ENCODE measurements at regions not wholly inside any gene's neighbourhood (a gene's known extent, or its start where the extent isn't known, plus 50 kb on each side); places are given as distances from the start of the nearest gene placed in this dataset.
"Not testable (repeated sequence)": the region's sequence is repeated elsewhere in the genome, so short reads cannot be mapped to it uniquely, and the experiment has no call there.

DNA sequence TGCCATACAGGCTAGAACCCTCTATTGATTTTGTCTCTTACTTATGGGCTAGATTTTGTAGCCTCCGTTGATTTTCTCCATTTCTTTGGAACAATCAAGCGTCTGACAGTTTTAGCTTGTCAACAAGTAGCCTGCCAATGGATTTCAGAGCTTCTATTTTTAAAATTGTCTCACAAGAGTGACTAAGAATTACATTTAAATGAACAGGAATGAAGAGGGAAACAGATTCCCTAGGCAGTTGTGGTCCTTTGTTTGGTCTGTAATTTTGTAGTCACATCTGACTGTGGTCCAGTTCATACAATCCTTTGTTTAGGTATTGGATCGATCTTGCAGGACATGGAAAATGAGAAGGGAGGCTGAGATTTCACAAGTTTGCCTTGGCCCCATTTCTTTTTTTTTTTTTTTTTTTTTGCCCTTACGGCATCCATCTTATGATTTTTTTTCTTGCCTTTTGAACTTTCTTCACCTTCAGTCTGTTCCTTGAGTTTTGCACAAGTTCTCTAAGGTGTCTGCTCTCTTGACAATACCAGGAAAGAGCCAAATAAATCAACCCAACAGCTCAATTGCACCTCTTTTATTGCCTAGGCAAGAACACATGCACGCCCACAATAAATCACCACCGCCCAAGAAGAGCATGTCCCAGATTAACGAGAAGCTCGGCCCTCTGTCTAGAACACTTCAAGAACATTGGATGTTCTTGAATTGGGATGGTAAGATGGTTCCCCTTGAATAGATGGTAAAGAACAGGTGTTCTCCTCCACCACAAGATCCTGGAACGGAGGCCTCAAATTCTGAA, 86.5 kb upstream of the EGFL6 start:
- Histone ChIP-seq H3K4me3 (ENCODE audit: control insufficient read depth in 1 of 2, extremely low read depth in 1 of 2, low read length in 1 of 2) (no peak overlapping the region), H3K27me3 (replicated peaks in 1 of 2; ENCODE audit: control insufficient read depth in 2 of 2, extremely low read depth in 1 of 2, insufficient read depth in 2 of 2, low read length in 1 of 2) (no peaks in the 10 kb centered on the region), H3K9me3 (no peaks in the 10 kb centered on the region), H3K36me3 (ENCODE audit: control insufficient read depth in 2 of 2, extremely low read depth in 1 of 2, insufficient read depth in 1 of 2, low read length in 1 of 2) (no peaks in the 10 kb centered on the region), H3K27ac (ENCODE audit: low read length) (peak overlapping the region; percentile 31), H3K4me1 (ENCODE audit: control insufficient read depth in 1 of 2, extremely low read depth in 1 of 2, insufficient read depth in 2 of 2, low read length in 2 of 2) (peaks cover 5 to 22% of the 10 kb centered on the region in 2 experiments)
- H3K9me3 Mint-ChIP-seq, result no peaks in the 10 kb centered on the region
- DNase-seq (no peak), ATAC-seq (replicated peaks in 1 of 4) (no peak)
- H3K27me3 Mint-ChIP-seq, result peaks cover 0 to 53% of the 10 kb centered on the region in 2 donors
- no peak overlapping the region for H3K4me3 Mint-ChIP-seq
- ChIA-PET POLR2A (interaction anchor here in 1 of 2 donors (0.7 kb wide), 1 partner anchor 370 kb away, joined by 10 read pairs; no protein-coding TSS in a partner anchor), CTCF (interaction anchor here (0.5 to 4.0 kb wide), 4 partner anchors 160 to 537 kb away, joined by 4 to 22 read pairs (median 8); no protein-coding TSS in a partner anchor)
- WGBS (ENCODE audit: insufficient coverage), result no CpG with 5 or more reads among the region's 9 CpGs
- peaks cover 15 to 42% (median 26%) of the 10 kb centered on the region in 3 donors for H3K4me1 Mint-ChIP-seq
- H3K27ac Mint-ChIP-seq, result no peak overlapping the region
- no peaks in the 10 kb centered on the region for H3K36me3 Mint-ChIP-seq

- CTCF ChIA-PET, result interaction anchor here in 1 of 2 donors (1.1 kb wide), 1 partner anchor 535 kb away, joined by 3 read pairs; no protein-coding TSS in a partner anchor
- H3K27ac Mint-ChIP-seq; H3K9me3 Mint-ChIP-seq; H3K36me3 ChIP-seq (ENCODE audit: control insufficient read depth in 2 of 2, extremely low read depth in 1 of 2, insufficient read depth in 1 of 2, low read length in 1 of 2); H3K4me3 Mint-ChIP-seq; DNase-seq; H3K9me3 ChIP-seq; H3K4me3 ChIP-seq (ENCODE audit: control insufficient read depth in 1 of 2, extremely low read depth in 1 of 2, low read length in 1 of 2); POLR2A ChIA-PET; H3K36me3 Mint-ChIP-seq; H3K27ac ChIP-seq (ENCODE audit: low read length); H3K27me3 ChIP-seq (replicated peaks in 1 of 2; ENCODE audit: control insufficient read depth in 2 of 2, extremely low read depth in 1 of 2, insufficient read depth in 2 of 2, low read length in 1 of 2); ATAC-seq (replicated peaks in 1 of 4): not testable (repeated sequence)
- peaks cover 0 to 14% of the 10 kb centered on the region in 2 experiments for H3K4me1 ChIP-seq (ENCODE audit: control insufficient read depth in 1 of 2, extremely low read depth in 1 of 2, insufficient read depth in 2 of 2, low read length in 2 of 2)
- Mint-ChIP-seq H3K27me3 (peaks cover 0 to 51% of the 10 kb centered on the region in 2 donors), H3K4me1 (peaks cover 8 to 23% (median 9%) of the 10 kb centered on the region in 3 donors)
- no CpG with 5 or more reads among the region's 2 CpGs for WGBS (ENCODE audit: insufficient coverage)
These were observed 88.6 kb upstream of the EGFL6 start for GRCh38 chrX:13480780-13481179.

GRCh38 chrX:13479452-13479813, 90.0 kb upstream of the EGFL6 start:
- H3K27ac Mint-ChIP-seq, result no peak overlapping the region
- no peaks in the 10 kb centered on the region for H3K36me3 Mint-ChIP-seq
- H3K36me3 ChIP-seq (ENCODE audit: control insufficient read depth in 2 of 2, extremely low read depth in 1 of 2, insufficient read depth in 1 of 2, low read length in 1 of 2), result no peaks in the 10 kb centered on the region
- H3K27me3 Mint-ChIP-seq, result peaks cover 0 to 48% of the 10 kb centered on the region in 2 donors
- no peak overlapping the region for H3K27ac ChIP-seq (ENCODE audit: low read length)
- ChIA-PET POLR2A (no interaction called here), CTCF (no interaction called here)
- ATAC-seq (replicated peaks in 1 of 4) (no peak), DNase-seq (no peak)
- no peaks in the 10 kb centered on the region for H3K9me3 Mint-ChIP-seq
- no peak overlapping the region for H3K4me3 Mint-ChIP-seq
- H3K4me1 Mint-ChIP-seq, result peaks cover 2 to 19% (median 8%) of the 10 kb centered on the region in 3 donors
- peaks cover 2 to 14% of the 10 kb centered on the region in 2 experiments for H3K4me1 ChIP-seq (ENCODE audit: control insufficient read depth in 1 of 2, extremely low read depth in 1 of 2, insufficient read depth in 2 of 2, low read length in 2 of 2)
- WGBS (ENCODE audit: insufficient coverage), result no CpG with 5 or more reads among the region's 2 CpGs
- no peaks in the 10 kb centered on the region for H3K27me3 ChIP-seq (replicated peaks in 1 of 2; ENCODE audit: control insufficient read depth in 2 of 2, extremely low read depth in 1 of 2, insufficient read depth in 2 of 2, low read length in 1 of 2)
- no peak overlapping the region for H3K4me3 ChIP-seq (ENCODE audit: control insufficient read depth in 1 of 2, extremely low read depth in 1 of 2, low read length in 1 of 2)
- no peaks in the 10 kb centered on the region for H3K9me3 ChIP-seq

GRCh38 chrX:13478740-13479451, 90.5 kb upstream of the EGFL6 start:
- no peaks in the 10 kb centered on the region for H3K27me3 ChIP-seq (replicated peaks in 1 of 2; ENCODE audit: control insufficient read depth in 2 of 2, extremely low read depth in 1 of 2, insufficient read depth in 2 of 2, low read length in 1 of 2)
- H3K9me3 ChIP-seq, result no peaks in the 10 kb centered on the region
- H3K36me3 ChIP-seq (ENCODE audit: control insufficient read depth in 2 of 2, extremely low read depth in 1 of 2, insufficient read depth in 1 of 2, low read length in 1 of 2), result no peaks in the 10 kb centered on the region
- Mint-ChIP-seq H3K4me1 (peaks cover 8 to 19% (median 13%) of the 10 kb centered on the region in 3 donors), H3K36me3 (no peaks in the 10 kb centered on the region), H3K27me3 (peaks cover 0 to 44% of the 10 kb centered on the region in 2 donors), H3K9me3 (no peaks in the 10 kb centered on the region), H3K27ac (no peak overlapping the region), H3K4me3 (no peak overlapping the region)
- POLR2A ChIA-PET, result no interaction called here
- CTCF ChIA-PET, result interaction anchor here in 1 of 2 donors (1.3 kb wide), 1 partner anchor 9 kb away, joined by 3 read pairs; no protein-coding TSS in a partner anchor
- H3K27ac ChIP-seq (ENCODE audit: low read length), result no peak overlapping the region
- H3K4me1 ChIP-seq (ENCODE audit: control insufficient read depth in 1 of 2, extremely low read depth in 1 of 2, insufficient read depth in 2 of 2, low read length in 2 of 2), result peaks cover 4 to 9% of the 10 kb centered on the region in 2 experiments
- no peak overlapping the region for H3K4me3 ChIP-seq (ENCODE audit: control insufficient read depth in 1 of 2, extremely low read depth in 1 of 2, low read length in 1 of 2)
- ATAC-seq (replicated peaks in 1 of 4) (no peak), DNase-seq (no peak)
- no CpG with 5 or more reads among the region's 6 CpGs for WGBS (ENCODE audit: insufficient coverage)

DNA sequence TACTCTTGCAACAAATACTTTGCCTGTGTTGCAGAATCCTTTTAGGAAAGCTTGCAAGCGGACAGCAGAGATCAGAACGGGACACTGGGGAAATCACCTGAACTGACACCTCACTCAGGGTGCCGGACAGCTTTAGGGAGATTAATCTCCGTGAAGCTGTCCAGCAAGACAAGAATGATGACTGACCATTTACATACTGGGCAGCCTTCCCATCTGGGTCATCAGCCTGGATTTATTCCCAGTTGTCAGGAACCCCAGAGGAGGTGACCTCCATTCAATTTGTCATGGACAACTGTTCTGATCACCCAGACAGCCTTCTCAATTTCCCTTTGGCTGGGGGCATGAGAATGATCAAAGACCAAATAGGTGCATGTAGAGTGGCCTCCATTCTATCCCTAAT, 93.0 kb upstream of the EGFL6 start:
- Histone ChIP-seq H3K27me3 (replicated peaks in 1 of 2; ENCODE audit: control insufficient read depth in 2 of 2, extremely low read depth in 1 of 2, insufficient read depth in 2 of 2, low read length in 1 of 2) (no peaks in the 10 kb centered on the region), H3K36me3 (ENCODE audit: control insufficient read depth in 2 of 2, extremely low read depth in 1 of 2, insufficient read depth in 1 of 2, low read length in 1 of 2) (no peaks in the 10 kb centered on the region), H3K4me3 (ENCODE audit: control insufficient read depth in 1 of 2, extremely low read depth in 1 of 2, low read length in 1 of 2) (no peak overlapping the region), H3K9me3 (no peaks in the 10 kb centered on the region), H3K27ac (ENCODE audit: low read length) (no peak overlapping the region), H3K4me1 (ENCODE audit: control insufficient read depth in 1 of 2, extremely low read depth in 1 of 2, insufficient read depth in 2 of 2, low read length in 2 of 2) (peaks cover 7% of the 10 kb centered on the region in 2 experiments)
- no peak for ATAC-seq (replicated peaks in 1 of 4)
- no peak overlapping the region for H3K27ac Mint-ChIP-seq
- H3K36me3 Mint-ChIP-seq, result no peaks in the 10 kb centered on the region
- ChIA-PET POLR2A (interaction anchor here in 1 of 2 donors (0.6 kb wide), 1 partner anchor 356 kb away, joined by 4 read pairs; no protein-coding TSS in a partner anchor), CTCF (no interaction called here)
- no peak overlapping the region for H3K4me3 Mint-ChIP-seq
- peaks cover 0 to 45% of the 10 kb centered on the region in 2 donors for H3K27me3 Mint-ChIP-seq
- DNase-seq, result no peak
- H3K4me1 Mint-ChIP-seq, result peaks cover 17 to 27% (median 19%) of the 10 kb centered on the region in 3 donors
- H3K9me3 Mint-ChIP-seq, result no peaks in the 10 kb centered on the region
- 100% methylated on average over 2 of the region's 4 CpGs for WGBS (ENCODE audit: insufficient coverage)

DNA sequence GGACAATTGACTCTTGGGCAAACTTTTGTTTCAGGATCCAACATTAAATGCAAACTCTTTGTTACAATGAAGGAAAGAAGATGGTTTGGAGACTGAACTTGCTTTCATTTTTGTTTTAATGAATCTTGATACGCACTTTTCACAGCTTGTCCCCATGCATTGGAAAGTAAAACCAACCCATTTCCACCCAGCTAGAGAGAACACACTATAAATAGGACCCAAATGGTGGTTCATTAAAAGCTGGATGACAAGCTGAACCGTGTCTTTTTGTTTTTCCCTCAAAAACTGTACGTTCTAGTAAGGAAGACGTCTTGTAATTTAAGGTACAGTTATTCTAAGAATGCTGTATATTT, 95.3 kb upstream of the EGFL6 start:
- Mint-ChIP-seq H3K27ac (peak overlapping the region; percentile 95 to 98), H3K9me3 (no peaks in the 10 kb centered on the region), H3K36me3 (no peaks in the 10 kb centered on the region), H3K4me3 (peak overlapping the region; percentile 51 to 80 (median 70)), H3K27me3 (peaks cover 0 to 31% of the 10 kb centered on the region in 2 donors), H3K4me1 (peaks cover 17 to 36% (median 19%) of the 10 kb centered on the region in 3 donors)
- CTCF ChIA-PET, result interaction anchor here in 1 of 2 donors (0.6 to 1.4 kb wide), 3 partner anchors 523 to 746 kb away, joined by 3 to 6 read pairs (median 3); no protein-coding TSS in a partner anchor
- ATAC-seq (replicated peaks in 1 of 4), result peak; percentile 34 to 73 (median 58)
- Histone ChIP-seq H3K27me3 (replicated peaks in 1 of 2; ENCODE audit: control insufficient read depth in 2 of 2, extremely low read depth in 1 of 2, insufficient read depth in 2 of 2, low read length in 1 of 2) (no peaks in the 10 kb centered on the region), H3K9me3 (no peaks in the 10 kb centered on the region), H3K4me3 (ENCODE audit: control insufficient read depth in 1 of 2, extremely low read depth in 1 of 2, low read length in 1 of 2) (peak overlapping the region; percentile 4 to 30), H3K4me1 (ENCODE audit: control insufficient read depth in 1 of 2, extremely low read depth in 1 of 2, insufficient read depth in 2 of 2, low read length in 2 of 2) (peaks cover 7% of the 10 kb centered on the region in 2 experiments), H3K36me3 (ENCODE audit: control insufficient read depth in 2 of 2, extremely low read depth in 1 of 2, insufficient read depth in 1 of 2, low read length in 1 of 2) (no peaks in the 10 kb centered on the region), H3K27ac (ENCODE audit: low read length) (peak overlapping the region; percentile 79)
- POLR2A ChIA-PET, result no interaction called here
- WGBS (ENCODE audit: insufficient coverage), result no CpG with 5 or more reads among the region's 4 CpGs
- DNase-seq, result peak in 1 of 35 experiments; percentile 37
